ENCODE measurements at regions not wholly inside any gene's neighbourhood (a gene's known extent, or its start where the extent isn't known, plus 50 kb on each side); places are given as distances from the start of the nearest gene placed in this dataset.

DNA sequence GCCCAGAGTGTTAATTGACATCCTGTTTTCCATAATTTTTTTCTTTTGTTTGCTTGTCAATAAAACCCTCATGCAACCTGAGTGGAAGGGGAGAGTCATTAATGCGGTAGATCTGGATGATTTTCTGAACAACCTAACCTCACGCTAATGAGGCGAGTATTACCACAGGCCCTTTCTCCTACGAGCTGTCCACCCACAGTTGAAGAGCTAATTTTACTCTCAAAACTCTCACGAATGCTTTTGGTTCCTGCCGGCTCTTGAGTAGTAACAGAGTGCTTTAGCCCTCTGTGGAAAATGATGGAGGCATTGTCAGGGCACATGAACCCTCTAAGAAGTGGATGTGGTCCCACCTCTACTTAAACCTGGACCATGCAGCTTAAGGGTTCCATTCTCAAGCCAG lies 491.3 kb upstream of the RBFOX1 start:
- no peaks in the 10 kb centered on the region for H3K27me3 ChIP-seq (ENCODE audit: insufficient read depth, insufficient read length)
- H3K4me1 ChIP-seq (ENCODE audit: insufficient read depth, insufficient read length) = no peaks in the 10 kb centered on the region
- no peaks in the 10 kb centered on the region for H3K36me3 ChIP-seq (ENCODE audit: insufficient read depth, insufficient read length, low read length)
- TF ChIP-seq ZNF274 (IDR thresholded peaks at IDR 0.05; ENCODE audit: low read depth, low read length) (no peak), SUZ12 (IDR thresholded peaks at IDR 0.05; ENCODE audit: extremely low read depth, insufficient read depth, insufficient read length) (no peak), YY1 (IDR thresholded peaks at IDR 0.05; ENCODE audit: insufficient read depth, insufficient read length) (no peak)
- H3K4me3 ChIP-seq (ENCODE audit: insufficient read length, low read depth) = no peak overlapping the region
- H3K9me3 ChIP-seq (ENCODE audit: insufficient read depth, low read length) = no peaks in the 10 kb centered on the region
- DNase-seq (ENCODE audit: low read depth, low spot score) = no peak
- no peak overlapping the region for H3K9ac ChIP-seq (ENCODE audit: insufficient read length, low read depth)

DNA sequence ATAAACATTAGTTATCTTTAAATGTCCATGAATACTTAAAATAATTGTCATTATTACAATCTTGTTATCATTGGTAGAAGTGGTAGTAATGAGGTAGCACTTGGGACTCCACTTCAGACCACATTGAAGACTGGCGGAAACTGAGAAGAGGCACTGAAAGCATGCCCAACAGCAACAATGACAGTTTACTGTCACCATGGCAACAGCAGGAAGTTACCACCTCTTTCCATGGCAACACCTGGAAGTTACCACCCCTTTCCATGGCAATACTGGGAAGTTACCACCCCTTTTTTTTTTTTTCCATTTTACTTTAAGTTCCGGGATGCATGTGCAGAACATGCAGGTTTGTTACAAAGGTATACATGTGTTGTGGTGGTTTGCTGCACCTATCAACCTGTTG lies 494.9 kb upstream of the RBFOX1 start:
- H3K36me3 ChIP-seq (ENCODE audit: insufficient read depth, insufficient read length, low read length) = no peaks in the 10 kb centered on the region
- no peak overlapping the region for H3K4me3 ChIP-seq (ENCODE audit: insufficient read length, low read depth)
- no peak for DNase-seq (ENCODE audit: low read depth, low spot score)
- no peaks in the 10 kb centered on the region for H3K27me3 ChIP-seq (ENCODE audit: insufficient read depth, insufficient read length)
- no peak overlapping the region for H3K9ac ChIP-seq (ENCODE audit: insufficient read length, low read depth)
- no peaks in the 10 kb centered on the region for H3K9me3 ChIP-seq (ENCODE audit: insufficient read depth, low read length)
- TF ChIP-seq YY1 (IDR thresholded peaks at IDR 0.05; ENCODE audit: insufficient read depth, insufficient read length) (no peak), ZNF274 (IDR thresholded peaks at IDR 0.05; ENCODE audit: low read depth, low read length) (no peak), SUZ12 (IDR thresholded peaks at IDR 0.05; ENCODE audit: extremely low read depth, insufficient read depth, insufficient read length) (no peak)
- H3K4me1 ChIP-seq (ENCODE audit: insufficient read depth, insufficient read length) = no peaks in the 10 kb centered on the region

DNA sequence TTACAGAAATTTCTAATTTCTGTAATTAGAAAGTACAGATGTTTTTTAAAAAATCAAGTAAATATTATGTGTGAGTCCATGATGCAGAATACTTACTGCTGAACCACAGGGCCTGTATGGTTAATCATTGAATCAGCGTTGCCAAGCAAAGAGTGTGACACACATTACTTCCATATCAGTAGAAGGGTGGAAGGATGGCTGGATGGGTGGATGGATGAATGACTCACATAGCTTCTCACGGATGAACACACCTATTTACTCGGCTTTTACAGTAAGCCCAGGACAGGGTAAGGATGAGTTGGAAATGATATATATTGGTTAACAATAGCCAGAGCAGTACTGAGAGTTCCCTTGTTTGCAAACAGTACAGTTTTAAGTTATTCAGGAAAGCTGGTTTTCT lies 495.9 kb upstream of the RBFOX1 start:
- no peak overlapping the region for H3K4me3 ChIP-seq (ENCODE audit: insufficient read length, low read depth)
- no peak for DNase-seq (ENCODE audit: low read depth, low spot score)
- H3K9ac ChIP-seq (ENCODE audit: insufficient read length, low read depth) = no peak overlapping the region
- H3K9me3 ChIP-seq (ENCODE audit: insufficient read depth, low read length) = no peaks in the 10 kb centered on the region
- no peaks in the 10 kb centered on the region for H3K4me1 ChIP-seq (ENCODE audit: insufficient read depth, insufficient read length)
- no peak for TF ChIP-seq SUZ12 (IDR thresholded peaks at IDR 0.05; ENCODE audit: extremely low read depth, insufficient read depth, insufficient read length)
- no peak for TF ChIP-seq ZNF274 (IDR thresholded peaks at IDR 0.05; ENCODE audit: low read depth, low read length)
- no peak for TF ChIP-seq YY1 (IDR thresholded peaks at IDR 0.05; ENCODE audit: insufficient read depth, insufficient read length)
- H3K27me3 ChIP-seq (ENCODE audit: insufficient read depth, insufficient read length) = no peaks in the 10 kb centered on the region
- H3K36me3 ChIP-seq (ENCODE audit: insufficient read depth, insufficient read length, low read length) = no peaks in the 10 kb centered on the region

DNA sequence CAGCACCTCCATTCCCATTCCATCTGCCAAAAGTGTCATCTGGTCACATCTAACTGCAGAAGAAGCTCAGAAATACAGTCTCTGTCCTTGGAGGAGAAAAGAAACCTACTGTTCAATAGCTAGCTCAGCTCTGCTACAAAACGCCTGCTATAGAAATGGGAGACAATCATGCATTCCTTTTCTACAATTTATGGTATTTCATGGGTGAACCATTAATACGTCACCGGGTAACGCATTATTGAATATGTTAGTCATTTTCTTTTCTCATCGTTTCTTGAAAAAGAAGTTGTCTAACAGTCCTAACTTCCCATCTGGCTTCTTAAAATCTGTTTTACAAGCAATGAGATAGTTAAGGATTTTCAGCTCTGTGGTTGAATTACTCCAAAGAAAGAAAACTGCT lies 496.7 kb upstream of the RBFOX1 start:
- Histone ChIP-seq H3K9me3 (ENCODE audit: insufficient read depth, low read length) (no peaks in the 10 kb centered on the region), H3K27me3 (ENCODE audit: insufficient read depth, insufficient read length) (no peaks in the 10 kb centered on the region), H3K4me1 (ENCODE audit: insufficient read depth, insufficient read length) (no peaks in the 10 kb centered on the region), H3K4me3 (ENCODE audit: insufficient read length, low read depth) (no peak overlapping the region), H3K9ac (ENCODE audit: insufficient read length, low read depth) (no peak overlapping the region), H3K36me3 (ENCODE audit: insufficient read depth, insufficient read length, low read length) (no peaks in the 10 kb centered on the region)
- no peak for TF ChIP-seq SUZ12 (IDR thresholded peaks at IDR 0.05; ENCODE audit: extremely low read depth, insufficient read depth, insufficient read length)
- no peak for TF ChIP-seq ZNF274 (IDR thresholded peaks at IDR 0.05; ENCODE audit: low read depth, low read length)
- TF ChIP-seq YY1 (IDR thresholded peaks at IDR 0.05; ENCODE audit: insufficient read depth, insufficient read length) = no peak
- DNase-seq (ENCODE audit: low read depth, low spot score) = no peak

DNA sequence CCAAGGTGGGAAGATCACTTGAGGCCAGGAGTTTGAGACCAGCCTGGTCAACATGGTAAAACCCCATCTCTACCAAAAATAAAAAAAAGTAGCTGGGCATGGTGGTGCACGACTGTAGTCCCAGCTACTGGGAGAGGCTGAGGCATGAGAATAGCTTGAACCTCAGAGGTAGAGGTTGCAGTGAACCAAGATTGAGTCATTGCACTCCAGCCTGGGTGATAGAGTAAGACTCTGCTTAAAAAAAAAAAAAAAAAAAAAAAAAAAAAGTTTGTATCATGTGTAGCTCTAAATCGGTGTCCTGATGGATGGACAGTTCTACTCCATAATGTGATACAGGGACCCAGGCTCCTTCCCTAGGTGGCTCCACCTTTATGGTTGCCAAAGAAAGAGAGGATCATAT lies 497.1 kb upstream of the RBFOX1 start:
- Histone ChIP-seq H3K9ac (ENCODE audit: insufficient read length, low read depth) (no peak overlapping the region), H3K36me3 (ENCODE audit: insufficient read depth, insufficient read length, low read length) (no peaks in the 10 kb centered on the region), H3K4me3 (ENCODE audit: insufficient read length, low read depth) (no peak overlapping the region), H3K27me3 (ENCODE audit: insufficient read depth, insufficient read length) (no peaks in the 10 kb centered on the region), H3K4me1 (ENCODE audit: insufficient read depth, insufficient read length) (no peaks in the 10 kb centered on the region), H3K9me3 (ENCODE audit: insufficient read depth, low read length) (no peaks in the 10 kb centered on the region)
- TF ChIP-seq SUZ12 (IDR thresholded peaks at IDR 0.05; ENCODE audit: extremely low read depth, insufficient read depth, insufficient read length) = no peak
- TF ChIP-seq YY1 (IDR thresholded peaks at IDR 0.05; ENCODE audit: insufficient read depth, insufficient read length) = no peak
- no peak for DNase-seq (ENCODE audit: low read depth, low spot score)

DNA sequence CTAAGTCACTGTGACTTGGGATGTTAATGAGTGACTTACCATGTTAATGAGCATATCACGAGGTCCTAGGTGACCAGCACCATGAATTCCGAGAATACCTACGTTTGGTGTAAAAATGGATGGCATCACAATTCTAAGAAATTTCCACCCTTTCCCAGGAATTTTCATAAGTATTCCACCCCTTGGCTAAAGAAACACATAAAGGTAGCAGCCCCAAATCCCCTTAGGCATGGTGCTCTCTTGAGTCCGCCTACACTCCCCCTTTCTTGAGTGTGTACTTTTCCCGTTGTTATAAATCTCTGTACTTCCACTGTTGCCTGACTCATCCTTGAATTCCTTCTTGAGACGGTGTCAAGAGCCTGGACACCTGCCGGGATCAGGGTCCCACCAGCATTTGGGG lies 504.0 kb upstream of the RBFOX1 start:
- DNase-seq (ENCODE audit: low read depth, low spot score) = no peak
- Histone ChIP-seq H3K36me3 (ENCODE audit: insufficient read depth, insufficient read length, low read length) (no peaks in the 10 kb centered on the region), H3K4me1 (ENCODE audit: insufficient read depth, insufficient read length) (no peaks in the 10 kb centered on the region), H3K9me3 (ENCODE audit: insufficient read depth, low read length) (no peaks in the 10 kb centered on the region), H3K27me3 (ENCODE audit: insufficient read depth, insufficient read length) (no peaks in the 10 kb centered on the region), H3K4me3 (ENCODE audit: insufficient read length, low read depth) (no peak overlapping the region), H3K9ac (ENCODE audit: insufficient read length, low read depth) (no peak overlapping the region)
- TF ChIP-seq ZNF274 (IDR thresholded peaks at IDR 0.05; ENCODE audit: low read depth, low read length) = no peak
- TF ChIP-seq SUZ12 (IDR thresholded peaks at IDR 0.05; ENCODE audit: extremely low read depth, insufficient read depth, insufficient read length) = no peak
- no peak for TF ChIP-seq YY1 (IDR thresholded peaks at IDR 0.05; ENCODE audit: insufficient read depth, insufficient read length)

DNA sequence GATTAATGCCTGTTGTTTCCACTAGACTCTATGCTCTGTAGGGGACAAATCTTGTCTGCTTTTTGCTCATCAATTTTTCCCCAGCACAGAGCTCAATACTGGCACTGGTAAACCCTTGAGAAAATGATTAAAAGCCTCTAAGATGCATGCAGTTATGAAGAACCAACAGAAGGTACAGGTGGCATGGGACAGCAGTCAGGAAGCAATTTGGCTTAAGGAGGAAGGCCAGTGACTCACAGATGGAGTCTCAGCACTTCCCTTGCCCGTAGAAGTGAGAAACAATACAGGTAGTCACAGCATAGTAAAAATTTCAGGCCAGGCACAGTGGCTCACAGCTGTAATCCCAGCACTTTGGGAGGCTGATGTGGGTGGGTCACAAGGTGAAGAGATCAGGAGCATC lies 504.7 kb upstream of the RBFOX1 start:
- Histone ChIP-seq H3K4me1 (ENCODE audit: insufficient read depth, insufficient read length) (no peaks in the 10 kb centered on the region), H3K9me3 (ENCODE audit: insufficient read depth, low read length) (no peaks in the 10 kb centered on the region), H3K36me3 (ENCODE audit: insufficient read depth, insufficient read length, low read length) (no peaks in the 10 kb centered on the region), H3K27me3 (ENCODE audit: insufficient read depth, insufficient read length) (no peaks in the 10 kb centered on the region), H3K9ac (ENCODE audit: insufficient read length, low read depth) (no peak overlapping the region), H3K4me3 (ENCODE audit: insufficient read length, low read depth) (no peak overlapping the region)
- DNase-seq (ENCODE audit: low read depth, low spot score) = no peak
- TF ChIP-seq ZNF274 (IDR thresholded peaks at IDR 0.05; ENCODE audit: low read depth, low read length) (no peak), YY1 (IDR thresholded peaks at IDR 0.05; ENCODE audit: insufficient read depth, insufficient read length) (no peak), SUZ12 (IDR thresholded peaks at IDR 0.05; ENCODE audit: extremely low read depth, insufficient read depth, insufficient read length) (no peak)

DNA sequence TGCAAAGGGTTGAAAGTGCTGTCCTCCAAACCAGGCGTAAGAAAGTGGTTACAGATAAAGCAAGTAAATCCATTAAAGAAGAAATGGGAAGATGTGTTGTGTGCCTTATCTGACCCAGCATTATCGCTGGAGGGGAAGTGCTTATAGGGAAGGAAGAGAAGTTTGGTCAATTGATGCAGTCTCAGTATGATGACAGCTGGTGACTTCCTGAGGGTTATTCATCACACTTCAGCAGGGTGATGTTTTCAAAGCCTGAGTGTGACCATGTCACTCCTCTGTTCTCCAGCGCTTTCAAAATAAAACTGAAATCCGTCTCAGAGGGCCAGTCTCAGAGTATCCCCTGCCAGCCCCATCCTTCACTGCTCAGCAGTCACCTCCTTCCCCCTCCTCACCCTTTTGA lies 505.4 kb upstream of the RBFOX1 start:
- H3K9me3 ChIP-seq (ENCODE audit: insufficient read depth, low read length) = no peaks in the 10 kb centered on the region
- DNase-seq (ENCODE audit: low read depth, low spot score) = no peak
- no peak overlapping the region for H3K4me3 ChIP-seq (ENCODE audit: insufficient read length, low read depth)
- H3K36me3 ChIP-seq (ENCODE audit: insufficient read depth, insufficient read length, low read length) = no peaks in the 10 kb centered on the region
- no peak for TF ChIP-seq YY1 (IDR thresholded peaks at IDR 0.05; ENCODE audit: insufficient read depth, insufficient read length)
- H3K4me1 ChIP-seq (ENCODE audit: insufficient read depth, insufficient read length) = no peaks in the 10 kb centered on the region
- H3K9ac ChIP-seq (ENCODE audit: insufficient read length, low read depth) = no peak overlapping the region
- no peaks in the 10 kb centered on the region for H3K27me3 ChIP-seq (ENCODE audit: insufficient read depth, insufficient read length)
